K562 (cell line): ENCODE measurements at regions not wholly inside any gene's neighbourhood (a gene's known extent, or its start where the extent isn't known, plus 50 kb on each side); places are given as distances from the start of the nearest gene placed in this dataset.

Source experiments
- ATAC-seq: fragments of 200-7000 bp; cut with Tn5 transposase; 3 replicates; pipeline ENCODE4 v1.9.1; 2020; ENCODE audit warnings: moderate library complexity
- BruUV-seq: library from RNA; stranded (reverse); fragments of 400-500 nt; replicated peaks from 2 replicates; lab custom pipeline; 2021; lab: Mats Ljungman, UMichigan
- CTCF ChIA-PET: fragments of 300-600 bp; formaldehyde crosslinking; extraction: SDS; loops from one replicate; lab custom pipeline; 2021; ENCODE audit warnings: low intra/inter-chr PET ratio; lab: Yijun Ruan, JAX
- POLR2A ChIA-PET: fragments of 300-600, 350-650 bp; sonication (Branson Sonifier 250); formaldehyde crosslinking; extraction: SDS; loops from one replicate; lab custom pipeline; 2021; ENCODE audit warnings: antibody characterized with exemption, inconsistent platforms; lab: Yijun Ruan, JAX
- DNase-seq, 4 experiments: peaks; one replicate each; pipeline versions ENCODE4 v3.0.0 to v3.0.0-alpha.2; 2011 to 2018; ENCODE audit warnings: low spot score in 3 of 4, mixed read lengths in 3 of 4; ENCODE audit errors: extremely low read depth in 1 of 4
- FAIRE-seq: peaks from 2 replicates; lab custom pipeline; 2011; peaks lifted over from hg19 to GRCh38; lab: Jason Lieb, UNC
- H2AFZ ChIP-seq: 2 replicates; pipeline ENCODE4 v1.6.0; 2011; ENCODE audit warnings: low read depth, low read length, control low read depth, inconsistent platforms
- H3K27ac ChIP-seq: fragments of 200-600 bp; 3 replicates; pipeline ENCODE4 v1.8.0; 2011; ENCODE audit warnings: low read depth, mild to moderate bottlenecking, control low read depth, inconsistent platforms, low read length, moderate library complexity, mixed read lengths; ENCODE audit errors: extremely low read depth
- H3K27me3 ChIP-seq, 2 experiments: fragments of 300-600 bp in 1 of 2; 2 replicates in 1 of 2; 3 replicates in 1 of 2; pipeline versions ENCODE4 v1.6.0 to v1.8.0; 2011; ENCODE audit warnings: inconsistent platforms in 2 of 2, low read length in 2 of 2, mild to moderate bottlenecking in 1 of 2, mixed read lengths in 1 of 2, moderate library complexity in 1 of 2; ENCODE audit not compliant: control insufficient read depth in 2 of 2, insufficient read depth in 2 of 2
- H3K36me3 ChIP-seq: fragments of 300-600 bp; 3 replicates; pipeline ENCODE4 v1.8.0; 2011; ENCODE audit warnings: mild to moderate bottlenecking, low read length, inconsistent platforms; ENCODE audit not compliant: control insufficient read depth, insufficient read depth
- H3K4me1 ChIP-seq, 2 experiments: fragments of 200-600 bp in 1 of 2; replicated peaks in 1 of 2; 2 replicates in 1 of 2; 3 replicates in 1 of 2; pipeline versions ENCODE4 v1.5.1 to v1.8.0; 2011; ENCODE audit warnings: inconsistent platforms in 2 of 2, low read length in 2 of 2, mild to moderate bottlenecking in 1 of 2, mixed read lengths in 1 of 2, moderate library complexity in 1 of 2; ENCODE audit not compliant: control insufficient read depth in 2 of 2, insufficient read depth in 2 of 2
- H3K4me2 ChIP-seq: 2 replicates; pipeline ENCODE4 v1.6.1; 2011; ENCODE audit warnings: low read length, control low read depth, inconsistent platforms, mixed read lengths; ENCODE audit not compliant: insufficient read depth
- H3K4me3 ChIP-seq: fragments of 200-600 bp; sonication (generic), shearing (Covaris generic); 2 replicates; pipeline ENCODE4 v1.5.1; 2016; ENCODE audit warnings: control low read depth, inconsistent platforms
- H3K79me2 ChIP-seq: fragments of 200-600 bp; 3 replicates; pipeline ENCODE4 v1.8.0; 2011; ENCODE audit warnings: low read length, inconsistent platforms; ENCODE audit not compliant: control insufficient read depth, insufficient read depth
- H3K9ac ChIP-seq, 2 experiments: 2 replicates each; pipeline versions ENCODE4 v1.6.0 to v1.6.1; 2011; ENCODE audit warnings: low read depth in 2 of 2, low read length in 2 of 2, control low read depth in 1 of 2, inconsistent platforms in 1 of 2, mild to moderate bottlenecking in 1 of 2, mixed read lengths in 1 of 2; ENCODE audit not compliant: insufficient read depth in 1 of 2
- H3K9me1 ChIP-seq: one replicate; pipeline ENCODE4 v1.6.0; 2011; ENCODE audit warnings: inconsistent platforms, mild to moderate bottlenecking, low read length, moderate library complexity; ENCODE audit not compliant: control insufficient read depth, insufficient read depth
- H3K9me3 ChIP-seq: replicated peaks from 2 replicates; pipeline ENCODE4 v1.5.1; 2011; ENCODE audit warnings: low read depth, low read length, inconsistent platforms; ENCODE audit not compliant: control insufficient read depth, insufficient read depth
- H4K20me1 ChIP-seq: replicated peaks from 2 replicates; pipeline ENCODE4 v1.6.1; 2011; ENCODE audit warnings: low read length, inconsistent platforms, mixed read lengths; ENCODE audit not compliant: control insufficient read depth, insufficient read depth
- ESRRA ChIP-seq: fragments of 450-650 bp; IDR thresholded peaks from 2 replicates; pipeline ENCODE4 v1.6.1; 2014; ENCODE audit warnings: low read depth, mild to moderate bottlenecking, moderate library complexity, borderline replicate concordance
- FOXK2 ChIP-seq, 2 experiments: fragments of 450-650 bp; IDR thresholded peaks in 1 of 2; conservative IDR thresholded peaks in 1 of 2; 2 replicates each; pipeline ENCODE4 v1.6.1; 2016; ENCODE audit warnings: low read depth in 2 of 2, mild to moderate bottlenecking in 1 of 2
- KHSRP ChIP-seq: fragments of 450-650 bp; IDR thresholded peaks from 2 replicates; pipeline ENCODE4 v1.6.1; 2017
- MTA2 ChIP-seq: fragments of 450-650 bp; IDR thresholded peaks from 2 replicates; pipeline ENCODE4 v1.6.1; 2016; ENCODE audit warnings: low read depth
- MYBL2 ChIP-seq, 2 experiments: fragments of 450-650 bp in 1 of 2; sonication (generic) in 1 of 2; formaldehyde crosslinking in 1 of 2; IDR thresholded peaks; 2 replicates each; pipeline versions ENCODE4 v1.6.1 to v1.8.1; 2017 to 2022; ENCODE audit warnings: borderline replicate concordance in 1 of 2, inconsistent platforms in 1 of 2, low read depth in 1 of 2, mild to moderate bottlenecking in 1 of 2, missing genetic modification reagents in 1 of 2, moderate library complexity in 1 of 2
- POLR2AphosphoS5 ChIP-seq: IDR thresholded peaks from 2 replicates; pipeline ENCODE4 v1.6.1; 2011; ENCODE audit warnings: mild to moderate bottlenecking, low read depth, low read length, moderate library complexity; ENCODE audit not compliant: control insufficient read depth, insufficient read depth
- PRMT5 ChIP-seq: sonication (generic); formaldehyde crosslinking; IDR thresholded peaks from 2 replicates; pipeline ENCODE4 v1.5.0; 2020; ENCODE audit warnings: missing genetic modification reagents
- SMARCC2 ChIP-seq: fragments of 450-650 bp; IDR thresholded peaks from 2 replicates; pipeline ENCODE4 v1.6.1; 2017; ENCODE audit warnings: antibody characterized with exemption, moderate library complexity, mild to moderate bottlenecking, low read depth
- SNIP1 ChIP-seq: fragments of 450-650 bp; IDR thresholded peaks from 2 replicates; pipeline ENCODE4 v1.7.1; 2017; ENCODE audit warnings: low read depth, mild to moderate bottlenecking
- SREBF2 ChIP-seq: sonication (generic); formaldehyde crosslinking; IDR thresholded peaks from 2 replicates; pipeline ENCODE4 v1.4.0; 2020; ENCODE audit warnings: mild to moderate bottlenecking, missing genetic modification reagents
- WGBS: fragments of 100-300 bp; shearing (Covaris generic); methylation state at CpG from one replicate; pipeline ENCODE4 v1.1.6; 2016; ENCODE audit warnings: low coverage, mixed read lengths; ENCODE audit not compliant: insufficient coverage; ENCODE audit errors: missing lambda C conversion rate; 5-methylcytosine and 5-hydroxymethylcytosine counted together
- in situ Hi-C: fragments of 300-500 bp; cut with MboI; formaldehyde crosslinking; loops from 4 replicates; pipeline ENCODE4 v1.15.0; 2018; ENCODE audit warnings: inconsistent platforms, mixed read lengths
- intact Hi-C: fragments of 100-400 bp; cut with micrococcal nuclease; formaldehyde crosslinking; loops from 2 replicates; pipeline ENCODE4 v1.14.2; 2022
- TF ChIP-seq, protein P1 (sequence below): fragments of 200-400 bp; formaldehyde crosslinking; IDR thresholded peaks from 2 replicates; pipeline ENCODE4 v1.6.1; 2017; ENCODE audit warnings: mild to moderate bottlenecking, low read depth, low read length, moderate library complexity
- TF ChIP-seq, protein P2 (sequence below), 2 experiments: fragments of 450-650 bp; formaldehyde crosslinking in 1 of 2; IDR thresholded peaks; 2 replicates each; pipeline versions ENCODE4 v1.4.0 to v1.6.1; 2014 to 2020; ENCODE audit warnings: mild to moderate bottlenecking in 2 of 2, borderline replicate concordance in 1 of 2, low read depth in 1 of 2

DNA sequence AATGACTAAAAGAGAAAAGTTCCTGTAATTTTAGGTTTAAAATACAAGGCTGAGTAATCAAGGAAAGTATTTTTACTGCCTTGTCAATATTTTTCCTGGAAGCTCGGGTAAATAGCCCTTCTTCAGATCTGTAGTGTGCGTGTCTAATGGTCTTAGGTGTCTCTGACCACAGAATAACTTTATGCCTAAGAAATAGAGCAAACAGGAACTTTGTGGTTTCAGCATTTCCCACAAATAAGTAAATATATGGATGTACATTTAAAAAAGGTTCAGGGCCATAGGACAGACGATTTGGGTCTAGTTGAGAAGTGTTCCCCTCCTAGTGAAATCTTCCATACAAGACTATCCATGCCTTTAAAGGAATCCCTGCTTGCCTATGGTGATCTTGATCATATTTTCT, 107.0 kb downstream of the ZC3H11B start:
- POLR2A ChIA-PET = interaction anchor here (0.5 kb wide), 1 partner anchor 48 kb away, joined by 3 read pairs; no protein-coding TSS in a partner anchor
- CTCF ChIA-PET = no interaction called here
- TF ChIP-seq PRMT5 (CRISPR knock-in tag) = no peak
- TF ChIP-seq, protein P1, sequence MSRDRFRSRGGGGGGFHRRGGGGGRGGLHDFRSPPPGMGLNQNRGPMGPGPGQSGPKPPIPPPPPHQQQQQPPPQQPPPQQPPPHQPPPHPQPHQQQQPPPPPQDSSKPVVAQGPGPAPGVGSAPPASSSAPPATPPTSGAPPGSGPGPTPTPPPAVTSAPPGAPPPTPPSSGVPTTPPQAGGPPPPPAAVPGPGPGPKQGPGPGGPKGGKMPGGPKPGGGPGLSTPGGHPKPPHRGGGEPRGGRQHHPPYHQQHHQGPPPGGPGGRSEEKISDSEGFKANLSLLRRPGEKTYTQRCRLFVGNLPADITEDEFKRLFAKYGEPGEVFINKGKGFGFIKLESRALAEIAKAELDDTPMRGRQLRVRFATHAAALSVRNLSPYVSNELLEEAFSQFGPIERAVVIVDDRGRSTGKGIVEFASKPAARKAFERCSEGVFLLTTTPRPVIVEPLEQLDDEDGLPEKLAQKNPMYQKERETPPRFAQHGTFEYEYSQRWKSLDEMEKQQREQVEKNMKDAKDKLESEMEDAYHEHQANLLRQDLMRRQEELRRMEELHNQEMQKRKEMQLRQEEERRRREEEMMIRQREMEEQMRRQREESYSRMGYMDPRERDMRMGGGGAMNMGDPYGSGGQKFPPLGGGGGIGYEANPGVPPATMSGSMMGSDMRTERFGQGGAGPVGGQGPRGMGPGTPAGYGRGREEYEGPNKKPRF = no peak
- TF ChIP-seq ESRRA = no peak
- no peak for TF ChIP-seq KHSRP
- no peak for TF ChIP-seq MTA2
- TF ChIP-seq, protein P2, sequence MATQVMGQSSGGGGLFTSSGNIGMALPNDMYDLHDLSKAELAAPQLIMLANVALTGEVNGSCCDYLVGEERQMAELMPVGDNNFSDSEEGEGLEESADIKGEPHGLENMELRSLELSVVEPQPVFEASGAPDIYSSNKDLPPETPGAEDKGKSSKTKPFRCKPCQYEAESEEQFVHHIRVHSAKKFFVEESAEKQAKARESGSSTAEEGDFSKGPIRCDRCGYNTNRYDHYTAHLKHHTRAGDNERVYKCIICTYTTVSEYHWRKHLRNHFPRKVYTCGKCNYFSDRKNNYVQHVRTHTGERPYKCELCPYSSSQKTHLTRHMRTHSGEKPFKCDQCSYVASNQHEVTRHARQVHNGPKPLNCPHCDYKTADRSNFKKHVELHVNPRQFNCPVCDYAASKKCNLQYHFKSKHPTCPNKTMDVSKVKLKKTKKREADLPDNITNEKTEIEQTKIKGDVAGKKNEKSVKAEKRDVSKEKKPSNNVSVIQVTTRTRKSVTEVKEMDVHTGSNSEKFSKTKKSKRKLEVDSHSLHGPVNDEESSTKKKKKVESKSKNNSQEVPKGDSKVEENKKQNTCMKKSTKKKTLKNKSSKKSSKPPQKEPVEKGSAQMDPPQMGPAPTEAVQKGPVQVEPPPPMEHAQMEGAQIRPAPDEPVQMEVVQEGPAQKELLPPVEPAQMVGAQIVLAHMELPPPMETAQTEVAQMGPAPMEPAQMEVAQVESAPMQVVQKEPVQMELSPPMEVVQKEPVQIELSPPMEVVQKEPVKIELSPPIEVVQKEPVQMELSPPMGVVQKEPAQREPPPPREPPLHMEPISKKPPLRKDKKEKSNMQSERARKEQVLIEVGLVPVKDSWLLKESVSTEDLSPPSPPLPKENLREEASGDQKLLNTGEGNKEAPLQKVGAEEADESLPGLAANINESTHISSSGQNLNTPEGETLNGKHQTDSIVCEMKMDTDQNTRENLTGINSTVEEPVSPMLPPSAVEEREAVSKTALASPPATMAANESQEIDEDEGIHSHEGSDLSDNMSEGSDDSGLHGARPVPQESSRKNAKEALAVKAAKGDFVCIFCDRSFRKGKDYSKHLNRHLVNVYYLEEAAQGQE (IDR thresholded peaks at IDR 0.05; ENCODE audit: borderline replicate concordance) = no peak
- TF ChIP-seq, protein P2 (CRISPR knock-in tag; IDR thresholded peaks at IDR 0.05; ENCODE audit: low read depth) = no peak
- no peak for TF ChIP-seq FOXK2 (conservative IDR thresholded peaks at IDR 0.05 in 1 of 2, IDR thresholded peaks at IDR 0.05 in 1 of 2; ENCODE audit: low read depth in 2 of 2)
- no peak for TF ChIP-seq SNIP1
- no peak for TF ChIP-seq SMARCC2
- no peak for TF ChIP-seq POLR2AphosphoS5
- no peak for TF ChIP-seq MYBL2 (IDR thresholded peaks at IDR 0.05; ENCODE audit: low read depth)
- no peak for TF ChIP-seq MYBL2 (CRISPR knock-in tag; IDR thresholded peaks at IDR 0.05; ENCODE audit: borderline replicate concordance)
- no peak for TF ChIP-seq SREBF2

More for the DNA sequence above, 107.0 kb downstream of the ZC3H11B start:
- Histone ChIP-seq H3K27ac (no peak overlapping the region), H3K4me3 (no peak overlapping the region), H3K4me2 (no peak overlapping the region), H2AFZ (no peak overlapping the region), H3K36me3 (no peaks in the 10 kb centered on the region), H3K79me2 (no peaks in the 10 kb centered on the region), H4K20me1 (no peaks in the 10 kb centered on the region), H3K9ac (no peak overlapping the region), H3K9me3 (no peaks in the 10 kb centered on the region), H3K27me3 (no peaks in the 10 kb centered on the region), H3K9me1 (no peaks in the 10 kb centered on the region), H3K4me1 (no peaks in the 10 kb centered on the region)
- in situ Hi-C loops (no loop called here), intact Hi-C loops (no loop called here)
- DNase-seq = no peak
- no peak for ATAC-seq
- BruUV-seq = no TSS peak
- FAIRE-seq = no peak
- 0% methylated on average over 3 of the region's 3 CpGs for WGBS
